ENCODE measurements at regions not wholly inside any gene's neighbourhood (a gene's known extent, or its start where the extent isn't known, plus 50 kb on each side); places are given as distances from the start of the nearest gene placed in this dataset.
"Not testable (repeated sequence)": the region's sequence is repeated elsewhere in the genome, so short reads cannot be mapped to it uniquely, and the experiment has no call there.

GRCh38 chr7:91468256-91468655 lies 204.0 kb downstream of the FZD1 start:
- peak; percentile 17 for DNase-seq

DNA sequence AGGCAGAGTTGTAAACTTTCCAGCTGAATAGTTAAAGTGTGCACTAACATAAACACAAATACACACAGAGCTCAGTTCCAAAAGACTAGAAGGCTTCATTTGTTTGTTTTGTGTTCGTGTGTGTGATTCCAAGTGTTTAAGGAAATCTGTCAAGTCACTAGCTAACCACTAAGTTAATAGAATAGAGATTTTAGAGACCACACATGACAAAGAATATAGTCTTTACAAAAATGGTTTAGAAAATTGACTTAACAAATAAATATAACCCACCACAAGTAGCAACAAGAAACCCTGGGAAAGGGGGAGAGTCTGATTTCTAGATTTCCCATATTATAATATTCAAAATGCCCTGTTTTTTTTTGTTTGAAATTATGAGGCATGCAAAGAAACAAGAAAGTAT lies 209.4 kb downstream of the FZD1 start:
- DNase-seq = no peak

GRCh38 chr7:91474074-91474473 lies 209.8 kb downstream of the FZD1 start:
- no peak for DNase-seq

DNA sequence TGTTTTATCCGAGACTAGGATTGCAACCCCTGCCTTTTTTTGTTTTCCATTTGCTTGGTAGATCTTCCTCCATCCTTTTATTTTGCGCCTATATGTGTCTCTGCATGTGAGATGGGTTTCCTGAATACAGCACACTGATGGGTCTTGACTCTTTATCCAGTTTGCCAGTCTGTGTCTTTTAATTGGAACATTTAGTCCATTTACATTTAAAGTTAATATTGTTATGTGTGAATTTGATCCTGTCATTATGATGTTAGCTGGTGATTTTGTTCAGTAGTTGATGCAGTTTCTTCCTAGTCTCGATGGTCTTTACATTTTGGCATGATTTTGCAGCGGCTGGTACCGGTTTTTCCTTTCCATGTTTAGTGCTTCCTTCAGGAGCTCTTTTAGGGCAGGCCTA lies 216.2 kb downstream of the FZD1 start:
- DNase-seq = not testable (repeated sequence)

DNA sequence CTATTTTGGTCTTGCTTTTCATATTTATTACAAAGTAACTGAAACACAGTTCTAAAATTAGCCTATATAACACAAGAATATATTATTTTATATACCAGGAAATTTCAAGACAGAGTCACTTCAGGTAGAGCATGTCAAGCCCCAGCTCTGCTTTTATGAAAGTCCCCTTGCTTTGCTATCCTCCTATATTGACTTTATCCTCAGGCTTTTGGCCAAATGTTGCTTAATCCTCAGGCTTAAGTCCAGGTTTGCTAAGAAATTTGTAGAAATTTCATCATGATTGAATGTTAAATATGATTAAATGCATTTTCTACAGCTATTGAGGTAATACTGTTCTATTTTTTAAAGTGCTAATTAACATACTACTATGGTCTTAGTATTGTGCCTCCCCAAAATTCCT lies 227.6 kb downstream of the FZD1 start:
- DNase-seq = no peak

GRCh38 chr7:91492317-91492716 lies 228.1 kb downstream of the FZD1 start:
- DNase-seq = no peak

GRCh38 chr7:91492773-91493172 lies 228.5 kb downstream of the FZD1 start:
- DNase-seq = no peak

DNA sequence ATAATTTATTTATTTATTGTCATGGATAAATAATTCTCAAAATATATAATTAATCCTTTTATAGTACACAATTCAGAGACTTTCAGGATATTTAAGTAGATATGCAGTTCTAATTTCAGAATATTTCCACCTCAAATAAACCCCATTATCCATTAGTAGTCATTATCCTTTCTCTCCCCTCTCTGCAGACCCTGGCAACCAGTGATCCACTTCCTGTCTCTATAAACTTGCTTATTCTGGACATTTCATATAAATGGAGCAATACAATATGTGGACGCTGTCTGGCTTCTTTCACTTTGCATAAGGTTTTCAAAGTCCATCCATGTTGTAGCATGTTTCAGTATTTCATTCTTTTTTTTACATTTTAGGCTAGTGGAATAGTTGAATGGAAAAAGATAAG lies 230.2 kb downstream of the FZD1 start:
- no peak for DNase-seq

- DNase-seq = no peak
These were observed 232.1 kb downstream of the FZD1 start for GRCh38 chr7:91496251-91496820.

- DNase-seq = not testable (repeated sequence)
These were observed 233.0 kb downstream of the FZD1 start for GRCh38 chr7:91497277-91497676.

GRCh38 chr7:91503934-91504555 lies 239.8 kb downstream of the FZD1 start:
- DNase-seq = no peak

DNA sequence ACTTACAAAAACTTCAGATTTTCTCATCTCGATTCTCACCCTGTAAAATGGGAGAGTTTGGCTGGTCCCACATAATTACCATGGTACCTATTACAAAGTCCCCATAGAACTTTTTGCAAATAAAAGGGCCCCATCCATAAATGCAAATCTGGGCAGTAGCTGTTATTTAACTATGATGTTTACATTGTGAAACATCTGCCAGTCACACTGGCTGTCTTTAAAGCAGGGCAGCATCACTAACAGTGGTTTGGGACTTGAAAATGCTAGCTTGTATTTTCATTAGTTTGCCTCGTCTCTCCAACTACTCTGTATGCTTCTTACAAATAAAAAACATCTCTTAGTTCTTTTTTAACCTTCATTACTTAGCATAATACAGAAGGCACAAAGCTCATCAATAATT lies 240.7 kb downstream of the FZD1 start:
- DNase-seq = peak; percentile 87

- DNase-seq = not testable (repeated sequence)
These were observed 242.7 kb downstream of the FZD1 start for GRCh38 chr7:91506966-91507365.

GRCh38 chr7:91511861-91512260 lies 247.6 kb downstream of the FZD1 start:
- not testable (repeated sequence) for DNase-seq

- DNase-seq = no peak
These were observed 248.7 kb downstream of the FZD1 start for GRCh38 chr7:91512958-91513357.

- DNase-seq = no peak
These were observed 250.4 kb downstream of the FZD1 start for GRCh38 chr7:91514591-91514990.

DNA sequence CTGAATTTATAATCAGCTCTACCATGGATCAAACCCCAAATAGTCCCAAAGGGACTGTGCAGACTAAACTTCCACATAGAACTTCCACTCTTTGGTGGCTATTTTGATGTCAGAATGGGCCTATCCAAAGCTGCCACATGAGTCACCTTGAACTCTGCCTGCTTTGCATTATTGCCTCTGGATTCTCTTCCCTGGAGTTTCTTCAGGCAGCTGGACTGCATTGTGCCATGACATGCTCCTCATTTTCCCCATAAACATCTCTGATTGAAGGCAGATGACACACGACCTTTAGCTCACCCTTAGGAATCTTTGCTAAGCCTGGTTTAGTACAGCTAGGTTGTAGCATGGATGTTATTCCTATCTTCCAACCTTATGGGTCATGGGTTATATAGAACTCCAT lies 251.7 kb downstream of the FZD1 start:
- DNase-seq = no peak

DNA sequence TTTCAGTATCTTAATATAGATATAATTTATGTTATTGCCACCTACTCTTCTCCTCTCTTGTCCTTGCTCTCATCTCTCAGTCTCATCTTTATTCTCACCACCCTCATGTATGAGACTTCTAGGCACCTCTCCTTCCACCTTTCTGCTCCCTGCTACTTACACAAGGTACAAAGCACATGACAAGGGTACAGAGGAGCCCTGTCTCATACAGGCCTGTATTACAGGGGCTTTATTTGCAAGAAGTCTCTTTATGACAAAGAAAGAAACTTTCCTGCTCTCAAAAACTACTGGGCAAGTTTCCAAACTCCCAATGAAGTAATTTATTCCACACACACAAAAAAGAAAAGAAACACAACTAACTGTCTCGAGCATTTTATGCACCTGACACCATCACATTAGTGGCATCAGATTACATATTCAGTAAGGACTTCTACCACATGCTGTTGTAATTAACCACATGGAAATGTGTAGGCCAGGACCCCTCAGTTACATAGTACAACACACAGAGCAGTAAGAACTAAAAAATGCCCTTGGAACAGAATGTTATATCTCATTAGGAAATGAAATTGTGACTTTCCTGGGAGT lies 253.1 kb downstream of the FZD1 start:
- DNase-seq = no peak

DNA sequence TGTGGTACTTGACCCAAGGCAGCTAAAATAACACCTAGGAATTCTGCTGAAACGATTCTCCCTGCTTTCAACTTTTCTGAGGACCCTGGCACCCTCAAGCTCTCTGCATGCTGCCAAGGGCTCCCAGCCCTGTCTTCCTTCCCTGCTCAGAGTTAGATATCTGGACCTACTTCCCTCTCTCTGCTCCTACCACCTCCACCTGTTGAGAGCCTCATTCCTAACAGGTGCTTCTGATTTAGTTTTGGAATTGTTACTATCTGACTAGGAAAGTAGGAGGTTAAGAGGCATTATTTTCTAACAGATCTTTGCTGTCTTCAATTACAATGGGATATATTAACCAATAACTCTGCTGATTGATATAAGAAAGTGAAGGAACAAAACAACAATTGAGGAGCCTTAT lies 253.8 kb downstream of the FZD1 start:
- no peak for DNase-seq

DNA sequence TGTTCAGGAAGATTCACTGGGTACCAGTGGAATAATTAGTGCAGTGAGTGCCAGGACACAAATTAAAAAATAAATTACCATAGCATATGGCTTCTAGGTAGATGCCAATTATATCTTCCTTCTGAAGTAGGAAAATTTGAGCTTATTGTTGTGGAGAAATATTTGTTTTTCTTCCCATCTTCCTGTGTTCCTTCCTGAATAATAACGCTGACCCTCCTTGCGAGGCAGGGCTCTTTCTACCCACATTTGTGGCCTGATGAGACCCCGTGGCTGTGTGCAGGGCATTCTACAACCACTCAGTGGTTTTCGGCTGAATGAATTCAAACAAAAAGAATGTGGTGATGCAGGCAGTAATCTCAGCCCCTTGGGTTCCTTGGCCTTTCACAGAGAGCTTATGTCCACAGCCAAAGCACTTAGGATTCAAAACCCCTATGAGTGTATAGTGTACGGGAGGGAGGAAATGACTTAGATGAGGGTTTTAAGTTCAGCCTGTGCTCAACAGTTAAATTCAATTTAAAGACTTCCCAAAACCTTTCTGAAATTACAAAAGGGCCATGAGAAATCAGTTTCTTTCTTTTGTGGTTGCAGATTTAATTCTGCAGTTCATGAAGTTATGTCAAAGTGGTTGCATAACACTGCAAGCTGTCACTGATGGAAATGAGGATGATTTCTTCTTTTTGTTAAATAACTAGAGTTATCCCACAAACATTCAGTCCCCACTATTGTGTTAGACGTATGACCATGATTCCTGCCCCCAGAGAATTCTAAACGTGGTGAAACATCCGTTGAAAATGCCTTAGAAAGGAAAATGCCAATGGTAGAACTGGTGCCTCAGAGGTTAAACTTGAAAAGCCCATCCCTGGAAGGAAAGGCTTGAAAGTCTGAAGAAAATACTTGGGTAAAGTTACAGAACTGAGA lies 255.3 kb downstream of the FZD1 start:
- DNase-seq = no peak

GRCh38 chr7:91520645-91521044 lies 256.4 kb downstream of the FZD1 start:
- DNase-seq = no peak

DNA sequence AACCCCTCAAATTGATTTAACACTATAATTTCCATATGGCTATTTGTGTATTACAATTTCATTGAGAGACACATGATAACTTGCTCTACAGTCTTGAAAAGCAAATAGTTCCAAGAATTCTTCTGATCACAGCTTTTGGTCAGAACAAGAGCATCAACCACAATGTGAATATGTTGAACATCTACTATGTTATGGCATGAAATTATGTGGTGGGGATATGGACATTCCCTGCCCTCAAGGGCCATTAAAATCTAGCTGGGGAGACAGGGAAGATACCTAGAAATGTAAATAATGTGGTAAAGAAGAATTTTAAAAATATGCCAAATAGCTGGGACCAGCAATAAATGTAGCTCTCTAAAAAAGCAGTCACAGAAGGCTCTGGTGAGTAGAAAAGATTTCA lies 262.2 kb downstream of the FZD1 start:
- DNase-seq = no peak

DNA sequence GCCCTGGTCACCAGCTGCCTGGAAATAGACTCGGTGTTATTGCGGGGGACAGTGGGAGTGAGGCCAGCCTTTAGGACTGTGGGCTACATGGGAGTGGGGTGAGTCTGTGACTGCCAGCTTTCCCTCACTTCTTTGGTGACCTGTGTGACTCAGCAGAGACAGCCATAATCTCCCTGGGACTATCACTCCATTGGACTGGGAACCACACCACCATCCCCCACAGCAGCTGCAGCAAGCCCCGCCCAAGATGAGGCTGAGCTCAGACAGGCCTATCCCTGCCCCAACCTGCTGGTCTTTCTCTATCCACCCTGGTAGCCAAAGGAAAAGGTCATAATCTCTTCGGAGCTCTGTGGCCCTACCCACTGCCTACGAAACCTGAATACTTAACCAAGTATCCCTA lies 263.2 kb downstream of the FZD1 start:
- DNase-seq = no peak

DNA sequence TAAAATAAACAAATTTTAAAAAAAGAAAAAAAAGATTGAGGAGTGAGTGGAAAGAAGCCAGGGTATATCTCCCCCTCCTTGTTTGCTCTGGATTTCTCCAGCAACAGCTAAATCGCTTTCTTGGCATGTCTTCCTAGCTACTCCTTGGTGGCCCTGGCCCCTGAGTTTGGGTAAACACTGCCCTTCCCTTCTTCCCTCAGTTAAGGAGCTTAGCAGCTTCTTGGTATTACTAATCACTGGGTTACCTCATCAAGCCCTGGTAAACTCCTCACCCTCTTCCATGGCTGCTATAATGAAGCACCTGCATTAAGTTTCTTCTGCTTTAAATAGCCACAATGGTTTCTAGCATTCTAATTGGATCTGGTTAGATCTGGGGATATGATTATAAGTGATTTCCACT lies 269.8 kb downstream of the FZD1 start:
- DNase-seq = no peak

Measured in NCI-H526 treated with DMSO at 0.1 percent for 48 hours (cell line).